H1 (cell line): ENCODE measurements at regions not wholly inside any gene's neighbourhood (a gene's known extent, or its start where the extent isn't known, plus 50 kb on each side); places are given as distances from the start of the nearest gene placed in this dataset.

ENCODE experiments used
- CTCF ChIA-PET: fragments of 300-600 bp; sonication (Branson Sonifier 250); formaldehyde crosslinking; loops from one replicate; lab custom pipeline; 2021; ENCODE audit not compliant: partially characterized antibody; lab: Charles Lee
- POLR2A ChIA-PET: fragments of 300-600 bp; sonication (Branson Sonifier 250); formaldehyde crosslinking; loops from one replicate; lab custom pipeline; 2021; ENCODE audit warnings: inconsistent platforms; ENCODE audit not compliant: partially characterized antibody; lab: Charles Lee
- DNase-seq, 2 experiments: peaks; one replicate each; pipeline versions ENCODE4 v3.0.0 to v3.0.0-alpha.2; 2010 to 2022; ENCODE audit warnings: low spot score in 2 of 2, low read depth in 1 of 2, mixed read lengths in 1 of 2
- FAIRE-seq: peaks from 2 replicates; lab custom pipeline; 2011; peaks lifted over from hg19 to GRCh38; lab: Jason Lieb, UNC
- H2AFZ ChIP-seq: 2 replicates; pipeline ENCODE4 v1.8.1; 2012; ENCODE audit warnings: low read length, inconsistent platforms
- H2AK5ac ChIP-seq: 2 replicates; pipeline ENCODE4 v1.6.1; 2013; ENCODE audit warnings: low read depth, low read length
- H2BK120ac ChIP-seq: replicated peaks from 2 replicates; pipeline ENCODE3; 2013; ENCODE audit warnings: low read depth, low read length, inconsistent platforms
- H2BK12ac ChIP-seq: 2 replicates; pipeline ENCODE4 v1.6.1; 2013; ENCODE audit warnings: low read depth, low read length
- H2BK15ac ChIP-seq: 2 replicates; pipeline ENCODE4 v1.6.1; 2013; ENCODE audit warnings: low read length
- H2BK20ac ChIP-seq: 2 replicates; pipeline ENCODE4 v1.6.1; 2013; ENCODE audit warnings: low read length
- H2BK5ac ChIP-seq: 2 replicates; pipeline ENCODE4 v1.6.1; 2013; ENCODE audit warnings: low read depth, low read length
- H3K14ac ChIP-seq: 2 replicates; pipeline ENCODE4 v1.6.1; 2013; ENCODE audit warnings: inconsistent platforms; ENCODE audit not compliant: insufficient read length
- H3K18ac ChIP-seq: 2 replicates; pipeline ENCODE4 v1.6.1; 2013; ENCODE audit warnings: low read length; ENCODE audit errors: extremely low read depth
- H3K23ac ChIP-seq: 2 replicates; pipeline ENCODE4 v1.6.1; 2013; ENCODE audit warnings: inconsistent platforms; ENCODE audit not compliant: insufficient read length
- H3K23me2 ChIP-seq: 2 replicates; pipeline ENCODE4 v1.6.1; 2013; ENCODE audit warnings: low read depth, low read length
- H3K27ac ChIP-seq: 2 replicates; pipeline ENCODE4 v1.6.1; 2011; ENCODE audit warnings: low read depth, low read length, inconsistent platforms
- H3K27me3 ChIP-seq, 4 experiments: replicated peaks in 1 of 4; 1 replicate in 1 of 4; 2 replicates in 3 of 4; pipeline versions ENCODE4 v1.6.1 to v1.8.1; 2011 to 2013; ENCODE audit warnings: low read length in 3 of 4, mild to moderate bottlenecking in 3 of 4, inconsistent platforms in 2 of 4, mixed read lengths in 2 of 4, moderate library complexity in 1 of 4; ENCODE audit not compliant: control insufficient read depth in 3 of 4, insufficient read depth in 3 of 4; ENCODE audit errors: extremely low read depth in 1 of 4
- H3K36me3 ChIP-seq, 4 experiments: 2 replicates each; pipeline versions ENCODE4 v1.6.1 to v1.8.1; 2011 to 2013; ENCODE audit warnings: mild to moderate bottlenecking in 4 of 4, low read length in 3 of 4, moderate library complexity in 2 of 4, control low read depth in 1 of 4, inconsistent platforms in 1 of 4; ENCODE audit not compliant: insufficient read depth in 4 of 4, control insufficient read depth in 2 of 4
- H3K4ac ChIP-seq: replicated peaks from 2 replicates; pipeline ENCODE3; 2013; ENCODE audit warnings: low read length, low read depth, mixed read lengths, inconsistent platforms; ENCODE audit not compliant: insufficient read length
- H3K4me1 ChIP-seq, 4 experiments: replicated peaks in 1 of 4; 1 replicate in 1 of 4; 2 replicates in 3 of 4; pipeline versions ENCODE4 v1.6.1 to v1.8.1; 2011 to 2013; ENCODE audit warnings: low read length in 3 of 4, inconsistent platforms in 2 of 4, mixed read lengths in 1 of 4; ENCODE audit not compliant: insufficient read depth in 4 of 4, control insufficient read depth in 3 of 4
- H3K4me2 ChIP-seq, 2 experiments: 2 replicates each; pipeline versions ENCODE4 v1.6.1 to v1.8.1; 2011 to 2013; ENCODE audit warnings: low read depth in 2 of 2, low read length in 2 of 2, control low read depth in 1 of 2, inconsistent platforms in 1 of 2, mild to moderate bottlenecking in 1 of 2; ENCODE audit not compliant: insufficient read depth in 1 of 2
- H3K4me3 ChIP-seq, 4 experiments: fragments of 200-600, 300-600 bp in 1 of 4; sonication (generic), shearing (Covaris generic), sonication (Bioruptor Twin) in 1 of 4; 2 replicates each; pipeline versions ENCODE4 v1.5.1 to v1.8.1; 2011 to 2016; ENCODE audit warnings: low read length in 4 of 4, low read depth in 3 of 4, control low read depth in 2 of 4, inconsistent platforms in 2 of 4, mild to moderate bottlenecking in 2 of 4, mixed read lengths in 1 of 4, moderate library complexity in 1 of 4; ENCODE audit not compliant: insufficient read depth in 2 of 4; ENCODE audit errors: extremely low read depth in 1 of 4
- H3K56ac ChIP-seq: replicated peaks from 2 replicates; pipeline ENCODE3; 2013; ENCODE audit warnings: low read depth, mild to moderate bottlenecking, mixed read lengths, low read length, inconsistent platforms; ENCODE audit not compliant: insufficient read length
- H3K79me1 ChIP-seq: 2 replicates; pipeline ENCODE4 v1.6.1; 2013; ENCODE audit warnings: low read depth, low read length, control low read depth
- H3K79me2 ChIP-seq, 2 experiments: 2 replicates each; pipeline versions ENCODE4 v1.6.1 to v1.8.1; 2012 to 2013; ENCODE audit warnings: low read length in 2 of 2, mild to moderate bottlenecking in 2 of 2, inconsistent platforms in 1 of 2; ENCODE audit not compliant: insufficient read depth in 2 of 2, control insufficient read depth in 1 of 2
- H3K9ac ChIP-seq, 4 experiments: replicated peaks in 1 of 4; 1 replicate in 1 of 4; 2 replicates in 3 of 4; pipeline versions ENCODE4 v1.6.1 to v1.8.1; 2011 to 2013; ENCODE audit warnings: low read depth in 3 of 4, low read length in 3 of 4, control low read depth in 2 of 4, mild to moderate bottlenecking in 2 of 4, moderate library complexity in 2 of 4, inconsistent platforms in 1 of 4; ENCODE audit errors: extremely low read depth in 1 of 4
- H3K9me3 ChIP-seq, 2 experiments: 2 replicates each; pipeline versions ENCODE4 v1.6.1 to v1.8.1; 2012 to 2013; ENCODE audit warnings: mild to moderate bottlenecking in 2 of 2, moderate library complexity in 2 of 2, control low read depth in 1 of 2, inconsistent platforms in 1 of 2, low read depth in 1 of 2, low read length in 1 of 2, mixed read lengths in 1 of 2; ENCODE audit not compliant: insufficient read depth in 2 of 2
- H4K20me1 ChIP-seq, 2 experiments: replicated peaks in 1 of 2; 2 replicates each; pipeline versions ENCODE3 to v1.8.1; 2011 to 2013; ENCODE audit warnings: inconsistent platforms in 2 of 2, low read length in 2 of 2, mild to moderate bottlenecking in 1 of 2; ENCODE audit not compliant: insufficient read depth in 2 of 2, control insufficient read depth in 1 of 2
- H4K5ac ChIP-seq: 2 replicates; pipeline ENCODE4 v1.6.1; 2013; ENCODE audit warnings: low read length, low read depth, mixed read lengths, inconsistent platforms; ENCODE audit not compliant: insufficient read length
- H4K8ac ChIP-seq: 2 replicates; pipeline ENCODE4 v1.8.0; 2013; ENCODE audit warnings: mild to moderate bottlenecking, moderate library complexity, low read length, inconsistent platforms; ENCODE audit not compliant: insufficient read depth; ENCODE audit errors: extremely low read depth
- H4K91ac ChIP-seq: replicated peaks from 2 replicates; pipeline ENCODE3; 2013; ENCODE audit warnings: low read length, mixed read lengths, inconsistent platforms; ENCODE audit not compliant: insufficient read length
- WGBS, 2 experiments: shearing (Covaris generic) in 1 of 2; methylation state at CpG; one replicate each; pipeline versions ENCODE4 v1.1.6 to v1.1.7; 2013 to 2015; ENCODE audit warnings: low lambda C conversion rate in 2 of 2, mixed read lengths in 2 of 2, inconsistent platforms in 1 of 2, low coverage in 1 of 2, missing lambda C conversion rate in 1 of 2; ENCODE audit not compliant: insufficient replicate concordance in 2 of 2, insufficient coverage in 1 of 2, insufficient read length in 1 of 2; ENCODE audit errors: extremely low coverage in 1 of 2, missing lambda C conversion rate in 1 of 2; 5-methylcytosine and 5-hydroxymethylcytosine counted together

GRCh38 chr21:16841975-16842695, 670.7 kb upstream of the CXADR start:
- no peak overlapping the region for H2BK120ac ChIP-seq
- H3K14ac ChIP-seq: no peak overlapping the region
- H3K36me3 ChIP-seq: no peaks in the 10 kb centered on the region
- no peak overlapping the region for H3K4me2 ChIP-seq
- no peak overlapping the region for H2BK20ac ChIP-seq
- no peak overlapping the region for H4K91ac ChIP-seq
- no peak overlapping the region for H4K8ac ChIP-seq
- CTCF ChIA-PET: interaction anchor here (0.7 to 3.5 kb wide), 2 partner anchors 10 to 12 kb away, joined by 3 to 20 read pairs; no protein-coding TSS in a partner anchor
- no peak overlapping the region for H3K4ac ChIP-seq
- no peak overlapping the region for H3K23ac ChIP-seq
- H3K27ac ChIP-seq: no peak overlapping the region
- H3K27me3 ChIP-seq: peaks cover 0 to 1% (median 0%) of the 10 kb centered on the region in 4 experiments; a peak in 1 of 7 replicates
- H2BK5ac ChIP-seq: no peak overlapping the region
- POLR2A ChIA-PET: interaction anchor here (1.1 kb wide), 1 partner anchor 10 kb away, joined by 3 read pairs; no protein-coding TSS in a partner anchor
- H3K56ac ChIP-seq: peak overlapping the region; percentile 26
- no peaks in the 10 kb centered on the region for H3K23me2 ChIP-seq
- no peak for FAIRE-seq
- no peak overlapping the region for H3K4me3 ChIP-seq
- no peaks in the 10 kb centered on the region for H3K4me1 ChIP-seq
- no peaks in the 10 kb centered on the region for H4K20me1 ChIP-seq
- H3K79me1 ChIP-seq: no peaks in the 10 kb centered on the region
- H2AFZ ChIP-seq: 0 out of 2 replicates have a peak overlapping the region, but pooled peaks have one; percentile 6
- no peak overlapping the region for H3K9ac ChIP-seq
- H3K18ac ChIP-seq: no peak overlapping the region
- no peak for DNase-seq
- no peaks in the 10 kb centered on the region for H3K9me3 ChIP-seq
- H3K79me2 ChIP-seq: no peaks in the 10 kb centered on the region
- H2BK12ac ChIP-seq: no peak overlapping the region
- 88% methylated on average over 4 of the region's 4 CpGs; no CpG with 5 or more reads in 1 of the 2 experiments for WGBS, 2 experiments
- H2BK15ac ChIP-seq: no peak overlapping the region
- H2AK5ac ChIP-seq: no peak overlapping the region
- H4K5ac ChIP-seq: no peak overlapping the region
